ENCODE measurements at regions not wholly inside any gene's neighbourhood (a gene's known extent, or its start where the extent isn't known, plus 50 kb on each side); places are given as distances from the start of the nearest gene placed in this dataset.

DNA sequence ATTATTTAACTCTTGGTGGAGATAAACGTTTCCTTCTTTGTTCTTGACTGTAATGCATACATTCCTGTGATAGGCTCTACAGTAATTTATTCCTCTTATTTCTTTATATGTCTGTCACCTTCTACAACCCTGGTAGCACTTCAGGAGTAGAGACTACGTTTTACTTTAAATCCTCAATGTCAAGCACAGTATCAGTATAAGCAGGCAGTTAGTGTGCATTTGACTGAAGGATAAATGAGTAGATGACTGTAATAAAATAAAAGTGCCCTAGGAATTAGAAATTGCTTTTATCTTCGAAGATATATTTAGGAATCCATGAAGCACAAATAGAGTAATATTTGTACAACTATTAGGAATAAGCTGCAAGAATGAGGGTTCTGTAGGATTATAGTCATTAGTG, 599.6 kb upstream of the PRMT6 start:
- TF ChIP-seq, protein P1, sequence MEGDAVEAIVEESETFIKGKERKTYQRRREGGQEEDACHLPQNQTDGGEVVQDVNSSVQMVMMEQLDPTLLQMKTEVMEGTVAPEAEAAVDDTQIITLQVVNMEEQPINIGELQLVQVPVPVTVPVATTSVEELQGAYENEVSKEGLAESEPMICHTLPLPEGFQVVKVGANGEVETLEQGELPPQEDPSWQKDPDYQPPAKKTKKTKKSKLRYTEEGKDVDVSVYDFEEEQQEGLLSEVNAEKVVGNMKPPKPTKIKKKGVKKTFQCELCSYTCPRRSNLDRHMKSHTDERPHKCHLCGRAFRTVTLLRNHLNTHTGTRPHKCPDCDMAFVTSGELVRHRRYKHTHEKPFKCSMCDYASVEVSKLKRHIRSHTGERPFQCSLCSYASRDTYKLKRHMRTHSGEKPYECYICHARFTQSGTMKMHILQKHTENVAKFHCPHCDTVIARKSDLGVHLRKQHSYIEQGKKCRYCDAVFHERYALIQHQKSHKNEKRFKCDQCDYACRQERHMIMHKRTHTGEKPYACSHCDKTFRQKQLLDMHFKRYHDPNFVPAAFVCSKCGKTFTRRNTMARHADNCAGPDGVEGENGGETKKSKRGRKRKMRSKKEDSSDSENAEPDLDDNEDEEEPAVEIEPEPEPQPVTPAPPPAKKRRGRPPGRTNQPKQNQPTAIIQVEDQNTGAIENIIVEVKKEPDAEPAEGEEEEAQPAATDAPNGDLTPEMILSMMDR (IDR thresholded peaks at IDR 0.05; ENCODE audit: low read depth, low read length) = no peak
- TF ChIP-seq EZH2phosphoT487 (IDR thresholded peaks at IDR 0.05; ENCODE audit: low read depth) = no peak

Measured in OCI-LY3 (cell line).